NT2/D1 (cell line): ENCODE measurements at regions not wholly inside any gene's neighbourhood (a gene's known extent, or its start where the extent isn't known, plus 50 kb on each side); places are given as distances from the start of the nearest gene placed in this dataset.

Experiments used
- SUZ12 ChIP-seq: IDR thresholded peaks from 2 replicates; pipeline ENCODE4 v1.6.1; 2011; ENCODE audit not compliant: insufficient read length, insufficient read depth; ENCODE audit errors: extremely low read depth
- YY1 ChIP-seq: IDR thresholded peaks from 2 replicates; pipeline ENCODE4 v1.6.1; 2011; ENCODE audit not compliant: insufficient read length, insufficient read depth
- ZNF274 ChIP-seq: IDR thresholded peaks from 2 replicates; pipeline ENCODE4 v1.6.1; 2011; ENCODE audit warnings: mild to moderate bottlenecking, low read depth, low read length

- TF ChIP-seq YY1, result no peak
- TF ChIP-seq SUZ12, result no peak
- TF ChIP-seq ZNF274, result no peak
Observed at GRCh38 chr7:136783934-136784333, 84.5 kb upstream of the CHRM2 start.
